IgD-negative memory B cell (primary cell): ENCODE measurements at regions not wholly inside any gene's neighbourhood (a gene's known extent, or its start where the extent isn't known, plus 50 kb on each side); places are given as distances from the start of the nearest gene placed in this dataset.

Experiments
- H3K27ac Mint-ChIP-seq, 3 donors: one replicate each; pipeline ENCODE4 v1.8.0; 2020 to 2022; ENCODE audit warnings: mild to moderate bottlenecking in 3 of 3, mixed read lengths in 3 of 3, moderate library complexity in 1 of 3
- H3K27me3 Mint-ChIP-seq: one replicate; pipeline ENCODE4 v1.8.0; 2021; ENCODE audit warnings: mixed read lengths
- H3K36me3 Mint-ChIP-seq: one replicate; pipeline ENCODE4 v1.8.0; 2020; ENCODE audit warnings: mild to moderate bottlenecking, mixed read lengths
- H3K4me1 Mint-ChIP-seq, 3 donors: one replicate each; pipeline ENCODE4 v1.8.0; 2020 to 2022; ENCODE audit warnings: mixed read lengths in 3 of 3, mild to moderate bottlenecking in 1 of 3
- H3K4me3 Mint-ChIP-seq, 4 donors: one replicate each; pipeline ENCODE4 v1.8.0; 2020 to 2022; ENCODE audit warnings: mild to moderate bottlenecking in 4 of 4, mixed read lengths in 4 of 4, moderate library complexity in 3 of 4
- H3K9me3 Mint-ChIP-seq, 3 donors: one replicate each; pipeline ENCODE4 v1.8.0; 2020 to 2021; ENCODE audit warnings: mixed read lengths in 3 of 3, mild to moderate bottlenecking in 1 of 3

GRCh38 chr7:42858570-42858969 lies 53.3 kb downstream of the C7orf25 start:
- Mint-ChIP-seq H3K4me3 (no peak overlapping the region), H3K9me3 (peaks cover 4 to 13% (median 6%) of the 10 kb centered on the region in 3 donors), H3K36me3 (peaks cover 6% of the 10 kb centered on the region), H3K27me3 (peaks cover 30% of the 10 kb centered on the region), H3K4me1 (peaks cover 0 to 2% (median 0%) of the 10 kb centered on the region in 3 donors), H3K27ac (no peak overlapping the region)

- no peak overlapping the region for H3K27ac Mint-ChIP-seq
- H3K36me3 Mint-ChIP-seq: no peaks in the 10 kb centered on the region
- H3K4me3 Mint-ChIP-seq: no peak overlapping the region
- peaks cover 35% of the 10 kb centered on the region for H3K27me3 Mint-ChIP-seq
- H3K9me3 Mint-ChIP-seq: peaks cover 0 to 7% (median 2%) of the 10 kb centered on the region in 3 donors
- H3K4me1 Mint-ChIP-seq: peaks cover 0 to 2% (median 0%) of the 10 kb centered on the region in 3 donors
Observed at GRCh38 chr7:42856605-42856987, 55.3 kb downstream of the C7orf25 start.

GRCh38 chr7:42854571-42855118 lies 57.2 kb downstream of the C7orf25 start:
- no peak overlapping the region for H3K4me3 Mint-ChIP-seq
- no peaks in the 10 kb centered on the region for H3K9me3 Mint-ChIP-seq
- H3K4me1 Mint-ChIP-seq: peaks cover 0 to 2% (median 0%) of the 10 kb centered on the region in 3 donors
- H3K27ac Mint-ChIP-seq: no peak overlapping the region
- H3K27me3 Mint-ChIP-seq: peaks cover 35% of the 10 kb centered on the region
- no peaks in the 10 kb centered on the region for H3K36me3 Mint-ChIP-seq

- H3K27me3 Mint-ChIP-seq: peaks cover 36% of the 10 kb centered on the region
Observed at GRCh38 chr7:42852531-42852930, 59.3 kb downstream of the C7orf25 start.

GRCh38 chr7:42843205-42843800 lies 68.6 kb downstream of the C7orf25 start:
- H3K27me3 Mint-ChIP-seq: peaks cover 10% of the 10 kb centered on the region
- H3K27ac Mint-ChIP-seq: no peak overlapping the region

More at GRCh38 chr7:42852531-42852930, 59.3 kb downstream of the C7orf25 start:
- H3K4me3 Mint-ChIP-seq: no peak overlapping the region
- no peak overlapping the region for H3K27ac Mint-ChIP-seq
- H3K4me1 Mint-ChIP-seq: peaks cover 0 to 2% (median 0%) of the 10 kb centered on the region in 3 donors
- H3K9me3 Mint-ChIP-seq: no peaks in the 10 kb centered on the region
- peaks cover 2% of the 10 kb centered on the region for H3K36me3 Mint-ChIP-seq

GRCh38 chr7:42834676-42835075 lies 77.2 kb downstream of the C7orf25 start:
- Mint-ChIP-seq H3K4me1 (no peaks in the 10 kb centered on the region), H3K27ac (no peak overlapping the region), H3K4me3 (no peak overlapping the region), H3K27me3 (peaks cover 13% of the 10 kb centered on the region), H3K9me3 (no peaks in the 10 kb centered on the region), H3K36me3 (no peaks in the 10 kb centered on the region)

More at GRCh38 chr7:42843205-42843800, 68.6 kb downstream of the C7orf25 start:
- Mint-ChIP-seq H3K4me3 (no peak overlapping the region), H3K4me1 (no peaks in the 10 kb centered on the region), H3K36me3 (peaks cover 2% of the 10 kb centered on the region), H3K9me3 (peaks cover 0 to 4% (median 2%) of the 10 kb centered on the region in 3 donors)

- no peaks in the 10 kb centered on the region for H3K36me3 Mint-ChIP-seq
Observed at GRCh38 chr7:42833411-42833810, 78.5 kb downstream of the C7orf25 start.

GRCh38 chr7:42832667-42833066 lies 79.2 kb downstream of the C7orf25 start:
- no peak overlapping the region for H3K27ac Mint-ChIP-seq
- no peak overlapping the region for H3K4me3 Mint-ChIP-seq
- no peaks in the 10 kb centered on the region for H3K36me3 Mint-ChIP-seq
- H3K27me3 Mint-ChIP-seq: peaks cover 6% of the 10 kb centered on the region
- no peaks in the 10 kb centered on the region for H3K4me1 Mint-ChIP-seq
- H3K9me3 Mint-ChIP-seq: no peaks in the 10 kb centered on the region

More at GRCh38 chr7:42833411-42833810, 78.5 kb downstream of the C7orf25 start:
- Mint-ChIP-seq H3K27me3 (peaks cover 8% of the 10 kb centered on the region), H3K4me1 (no peaks in the 10 kb centered on the region), H3K9me3 (no peaks in the 10 kb centered on the region), H3K4me3 (no peak overlapping the region), H3K27ac (no peak overlapping the region)

- H3K4me3 Mint-ChIP-seq: no peak overlapping the region
- no peaks in the 10 kb centered on the region for H3K9me3 Mint-ChIP-seq
- H3K4me1 Mint-ChIP-seq: no peaks in the 10 kb centered on the region
- no peak overlapping the region for H3K27ac Mint-ChIP-seq
- no peaks in the 10 kb centered on the region for H3K36me3 Mint-ChIP-seq
- H3K27me3 Mint-ChIP-seq: peaks cover 6% of the 10 kb centered on the region
Observed at GRCh38 chr7:42831718-42832522, 80.0 kb downstream of the C7orf25 start.

GRCh38 chr7:42831006-42831717 lies 80.7 kb downstream of the C7orf25 start:
- Mint-ChIP-seq H3K27ac (no peak overlapping the region), H3K4me1 (no peaks in the 10 kb centered on the region), H3K36me3 (no peaks in the 10 kb centered on the region)

GRCh38 chr7:42812779-42813178 lies 99.1 kb downstream of the C7orf25 start:
- H3K27me3 Mint-ChIP-seq: peaks cover 2% of the 10 kb centered on the region
- H3K36me3 Mint-ChIP-seq: peaks cover 5% of the 10 kb centered on the region
- peaks cover 3 to 15% (median 12%) of the 10 kb centered on the region in 3 donors for H3K9me3 Mint-ChIP-seq
- H3K4me1 Mint-ChIP-seq: no peaks in the 10 kb centered on the region
- H3K27ac Mint-ChIP-seq: no peak overlapping the region
- H3K4me3 Mint-ChIP-seq: no peak overlapping the region

More at GRCh38 chr7:42831006-42831717, 80.7 kb downstream of the C7orf25 start:
- Mint-ChIP-seq H3K27me3 (peaks cover 6% of the 10 kb centered on the region), H3K4me3 (no peak overlapping the region), H3K9me3 (no peaks in the 10 kb centered on the region)

GRCh38 chr7:42805601-42806000 lies 106.3 kb downstream of the C7orf25 start:
- no peak overlapping the region for H3K27ac Mint-ChIP-seq
- H3K36me3 Mint-ChIP-seq: peaks cover 4% of the 10 kb centered on the region
- peaks cover 11% of the 10 kb centered on the region for H3K27me3 Mint-ChIP-seq
- no peaks in the 10 kb centered on the region for H3K4me1 Mint-ChIP-seq
- peaks cover 4 to 22% (median 20%) of the 10 kb centered on the region in 3 donors for H3K9me3 Mint-ChIP-seq
- H3K4me3 Mint-ChIP-seq: no peak overlapping the region

- peaks cover 7% of the 10 kb centered on the region for H3K36me3 Mint-ChIP-seq
- peaks cover 2% of the 10 kb centered on the region for H3K27me3 Mint-ChIP-seq
- no peaks in the 10 kb centered on the region for H3K4me1 Mint-ChIP-seq
- H3K27ac Mint-ChIP-seq: no peak overlapping the region
- H3K4me3 Mint-ChIP-seq: no peak overlapping the region
- peaks cover 1 to 9% (median 4%) of the 10 kb centered on the region in 3 donors for H3K9me3 Mint-ChIP-seq
Observed at GRCh38 chr7:42794673-42795072, 117.2 kb downstream of the C7orf25 start.

- no peaks in the 10 kb centered on the region for H3K4me1 Mint-ChIP-seq
- no peak overlapping the region for H3K4me3 Mint-ChIP-seq
- no peak overlapping the region for H3K27ac Mint-ChIP-seq
- H3K27me3 Mint-ChIP-seq: peaks cover 2% of the 10 kb centered on the region
- peaks cover 2% of the 10 kb centered on the region for H3K36me3 Mint-ChIP-seq
- peaks cover 1 to 4% (median 3%) of the 10 kb centered on the region in 3 donors for H3K9me3 Mint-ChIP-seq
Observed at GRCh38 chr7:42792841-42793240, 119.0 kb downstream of the C7orf25 start.

GRCh38 chr7:42790196-42790595 lies 121.7 kb downstream of the C7orf25 start:
- Mint-ChIP-seq H3K4me1 (no peaks in the 10 kb centered on the region), H3K4me3 (no peak overlapping the region), H3K9me3 (peaks cover 1 to 4% (median 4%) of the 10 kb centered on the region in 3 donors), H3K36me3 (no peaks in the 10 kb centered on the region), H3K27me3 (peaks cover 2% of the 10 kb centered on the region), H3K27ac (no peak overlapping the region)
